Fibroblast of lung (primary cell): ENCODE measurements at regions not wholly inside any gene's neighbourhood (a gene's known extent, or its start where the extent isn't known, plus 50 kb on each side); places are given as distances from the start of the nearest gene placed in this dataset.

Experiments used
- EZH2 ChIP-seq: IDR thresholded peaks from 2 replicates; pipeline ENCODE4 v1.5.1; 2012; ENCODE audit warnings: low read length, control low read depth, mild to moderate bottlenecking; ENCODE audit errors: missing control alignments
- TF ChIP-seq, protein P1 (sequence below), 2 donors: IDR thresholded peaks in 1 of 2; conservative IDR thresholded peaks in 1 of 2; 1 replicate in 1 of 2; 2 replicates in 1 of 2; pipeline ENCODE4 v1.5.1; 2011 to 2012; ENCODE audit warnings: low read length in 2 of 2, control low read depth in 1 of 2, inconsistent platforms in 1 of 2, low read depth in 1 of 2, mild to moderate bottlenecking in 1 of 2

DNA sequence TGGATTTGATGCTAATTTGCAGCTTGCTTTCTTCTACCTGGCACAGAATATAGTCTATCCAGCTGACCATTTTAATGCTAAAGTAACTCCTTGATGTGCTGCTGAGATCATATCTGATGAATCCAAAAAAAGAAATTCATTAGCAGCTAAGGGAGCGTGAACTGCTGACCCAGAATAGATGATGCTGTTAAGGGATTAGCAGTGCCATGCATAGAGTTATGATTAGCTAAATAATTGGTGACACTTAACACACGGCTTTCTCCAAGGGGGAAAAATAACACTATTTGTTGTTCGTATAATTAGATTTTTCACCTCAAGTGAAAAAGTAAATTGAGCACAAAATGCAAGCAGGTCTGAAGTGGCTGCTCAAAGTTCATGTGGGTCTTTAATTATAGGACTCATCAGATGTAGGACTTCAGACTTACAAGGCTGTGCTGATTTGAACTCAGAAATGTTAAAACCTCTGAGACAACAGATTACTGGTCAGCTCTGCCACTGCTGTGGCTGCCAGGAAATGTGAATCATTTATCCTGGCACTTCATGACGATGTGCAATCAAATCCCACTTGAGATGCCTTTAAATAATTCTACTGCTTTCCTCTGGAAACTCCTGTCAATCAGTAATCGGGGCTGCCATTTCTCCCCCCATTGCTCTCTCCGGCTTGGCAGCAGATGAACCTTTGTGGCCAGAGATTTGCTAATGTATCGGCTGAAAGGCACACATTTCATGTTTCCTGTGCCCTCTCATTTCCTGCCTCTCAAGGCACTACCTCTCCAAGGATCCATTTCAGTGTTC is 291.6 kb upstream of the C9orf72 start:
- TF ChIP-seq, protein P1, sequence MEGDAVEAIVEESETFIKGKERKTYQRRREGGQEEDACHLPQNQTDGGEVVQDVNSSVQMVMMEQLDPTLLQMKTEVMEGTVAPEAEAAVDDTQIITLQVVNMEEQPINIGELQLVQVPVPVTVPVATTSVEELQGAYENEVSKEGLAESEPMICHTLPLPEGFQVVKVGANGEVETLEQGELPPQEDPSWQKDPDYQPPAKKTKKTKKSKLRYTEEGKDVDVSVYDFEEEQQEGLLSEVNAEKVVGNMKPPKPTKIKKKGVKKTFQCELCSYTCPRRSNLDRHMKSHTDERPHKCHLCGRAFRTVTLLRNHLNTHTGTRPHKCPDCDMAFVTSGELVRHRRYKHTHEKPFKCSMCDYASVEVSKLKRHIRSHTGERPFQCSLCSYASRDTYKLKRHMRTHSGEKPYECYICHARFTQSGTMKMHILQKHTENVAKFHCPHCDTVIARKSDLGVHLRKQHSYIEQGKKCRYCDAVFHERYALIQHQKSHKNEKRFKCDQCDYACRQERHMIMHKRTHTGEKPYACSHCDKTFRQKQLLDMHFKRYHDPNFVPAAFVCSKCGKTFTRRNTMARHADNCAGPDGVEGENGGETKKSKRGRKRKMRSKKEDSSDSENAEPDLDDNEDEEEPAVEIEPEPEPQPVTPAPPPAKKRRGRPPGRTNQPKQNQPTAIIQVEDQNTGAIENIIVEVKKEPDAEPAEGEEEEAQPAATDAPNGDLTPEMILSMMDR (conservative IDR thresholded peaks at IDR 0.05 in 1 of 2, IDR thresholded peaks at IDR 0.05 in 1 of 2; ENCODE audit: low read depth in 1 of 2, low read length in 2 of 2), result no peak
- no peak for TF ChIP-seq EZH2
